ENCODE measurements at regions not wholly inside any gene's neighbourhood (a gene's known extent, or its start where the extent isn't known, plus 50 kb on each side); places are given as distances from the start of the nearest gene placed in this dataset.
"Not testable (repeated sequence)": the region's sequence is repeated elsewhere in the genome, so short reads cannot be mapped to it uniquely, and the experiment has no call there.

- Histone ChIP-seq H3K9ac (ENCODE audit: low read length) (no peak overlapping the region), H3K36me3 (replicated peaks in 1 of 2; ENCODE audit: control extremely low read depth in 1 of 2, control insufficient read depth in 1 of 2, extremely low read depth in 1 of 2, insufficient read depth in 2 of 2, low read length in 1 of 2) (no peaks in the 10 kb centered on the region), H3K27me3 (replicated peaks in 1 of 4; ENCODE audit: control extremely low read depth in 1 of 4, control insufficient read depth in 3 of 4, insufficient read depth in 4 of 4, low read length in 3 of 4) (no peaks in the 10 kb centered on the region), H4K20me1 (ENCODE audit: control insufficient read depth, insufficient read depth, low read length, poor library complexity, severe bottlenecking) (no peaks in the 10 kb centered on the region), H3K79me2 (ENCODE audit: control insufficient read depth, insufficient read depth, low read length) (no peaks in the 10 kb centered on the region), H3K4me1 (ENCODE audit: control insufficient read depth in 2 of 2, insufficient read depth in 2 of 2, low read length in 2 of 2) (no peaks in the 10 kb centered on the region), H2AFZ (ENCODE audit: insufficient read depth, low read depth, low read length, poor library complexity, severe bottlenecking) (no peak overlapping the region), H3K4me3 (ENCODE audit: control extremely low read depth in 1 of 5, extremely low read depth in 1 of 5, insufficient read depth in 1 of 5, low read depth in 2 of 5, low read length in 4 of 5) (no peak overlapping the region), H3K9me3 (ENCODE audit: control extremely low read depth in 1 of 3, control insufficient read depth in 2 of 3, insufficient read depth in 1 of 3, low read length in 2 of 3) (peaks cover 0 to 17% (median 0%) of the 10 kb centered on the region in 3 donors), H3K27ac (ENCODE audit: low read length in 2 of 2) (no peak overlapping the region), H3K4me2 (replicated peaks; ENCODE audit: low read depth, low read length, poor library complexity, severe bottlenecking) (no peak overlapping the region)
- H3K27me3 Mint-ChIP-seq, result no peaks in the 10 kb centered on the region
- ATAC-seq (ENCODE audit: low read depth) (no peak), DNase-seq (no peak)
- POLR2A ChIA-PET, result no interaction called here
- peaks cover 3% of the 10 kb centered on the region for H3K9me3 Mint-ChIP-seq (ENCODE audit: insufficient read depth)
- CTCF ChIA-PET, result no interaction called here
- TF ChIP-seq CTCF (IDR thresholded peaks at IDR 0.05), result no peak
- no peak for TF ChIP-seq EZH2 (IDR thresholded peaks at IDR 0.05; ENCODE audit: borderline replicate concordance, insufficient read depth, low read depth, low read length, poor library complexity, severe bottlenecking)
- H3K4me1 Mint-ChIP-seq, result no peaks in the 10 kb centered on the region
- H3K4me3 Mint-ChIP-seq, result no peak overlapping the region
- H3K27ac Mint-ChIP-seq, result no peak overlapping the region
- intact Hi-C loops (cut with micrococcal nuclease), result no loop called here
- 92% methylated on average over 1 of the region's 2 CpGs for WGBS (ENCODE audit: insufficient coverage)
These were observed 1053.2 kb downstream of the REEP3 start for GRCh38 chr10:64574371-64574770.

- Mint-ChIP-seq H3K27me3 (no peaks in the 10 kb centered on the region), H3K9me3 (ENCODE audit: insufficient read depth) (peaks cover 3% of the 10 kb centered on the region), H3K4me3 (no peak overlapping the region), H3K4me1 (no peaks in the 10 kb centered on the region), H3K27ac (no peak overlapping the region)
- Histone ChIP-seq H3K9me3 (ENCODE audit: control extremely low read depth in 1 of 3, control insufficient read depth in 2 of 3, insufficient read depth in 1 of 3, low read length in 2 of 3) (peaks cover 0 to 17% (median 0%) of the 10 kb centered on the region in 3 donors), H2AFZ (ENCODE audit: insufficient read depth, low read depth, low read length, poor library complexity, severe bottlenecking) (no peak overlapping the region), H3K79me2 (ENCODE audit: control insufficient read depth, insufficient read depth, low read length) (no peaks in the 10 kb centered on the region), H3K4me3 (ENCODE audit: control extremely low read depth in 1 of 5, extremely low read depth in 1 of 5, insufficient read depth in 1 of 5, low read depth in 2 of 5, low read length in 4 of 5) (no peak overlapping the region), H3K4me1 (ENCODE audit: control insufficient read depth in 2 of 2, insufficient read depth in 2 of 2, low read length in 2 of 2) (no peaks in the 10 kb centered on the region), H3K27me3 (replicated peaks in 1 of 4; ENCODE audit: control extremely low read depth in 1 of 4, control insufficient read depth in 3 of 4, insufficient read depth in 4 of 4, low read length in 3 of 4) (no peaks in the 10 kb centered on the region), H3K27ac (ENCODE audit: low read length in 2 of 2) (no peak overlapping the region), H3K4me2 (replicated peaks; ENCODE audit: low read depth, low read length, poor library complexity, severe bottlenecking) (no peak overlapping the region), H3K9ac (ENCODE audit: low read length) (no peak overlapping the region), H4K20me1 (ENCODE audit: control insufficient read depth, insufficient read depth, low read length, poor library complexity, severe bottlenecking) (no peaks in the 10 kb centered on the region), H3K36me3 (replicated peaks in 1 of 2; ENCODE audit: control extremely low read depth in 1 of 2, control insufficient read depth in 1 of 2, extremely low read depth in 1 of 2, insufficient read depth in 2 of 2, low read length in 1 of 2) (no peaks in the 10 kb centered on the region)
- CTCF ChIA-PET, result no interaction called here
- WGBS (ENCODE audit: insufficient coverage), result 88% methylated on average over 10 of the region's 10 CpGs
- TF ChIP-seq CTCF (IDR thresholded peaks at IDR 0.05) (no peak), EZH2 (IDR thresholded peaks at IDR 0.05; ENCODE audit: borderline replicate concordance, insufficient read depth, low read depth, low read length, poor library complexity, severe bottlenecking) (no peak)
- ATAC-seq (ENCODE audit: low read depth) (no peak), DNase-seq (no peak)
- intact Hi-C loops (cut with micrococcal nuclease), result no loop called here
- POLR2A ChIA-PET, result no interaction called here
These were observed 1055.3 kb downstream of the REEP3 start for GRCh38 chr10:64576497-64576896.

GRCh38 chr10:64578757-64579156, 1057.6 kb downstream of the REEP3 start:
- not testable (repeated sequence) for H3K4me3 ChIP-seq (ENCODE audit: control extremely low read depth in 1 of 5, extremely low read depth in 1 of 5, insufficient read depth in 1 of 5, low read depth in 2 of 5, low read length in 4 of 5); H3K4me1 Mint-ChIP-seq
- WGBS (ENCODE audit: insufficient coverage), result 100% methylated on average over 1 of the region's 6 CpGs

More at GRCh38 chr10:64578757-64579156, 1057.6 kb downstream of the REEP3 start:
- H3K4me3 Mint-ChIP-seq; intact Hi-C loops (cut with micrococcal nuclease); H3K4me1 ChIP-seq (ENCODE audit: control insufficient read depth in 2 of 2, insufficient read depth in 2 of 2, low read length in 2 of 2); ATAC-seq (ENCODE audit: low read depth); H3K27ac Mint-ChIP-seq; CTCF ChIA-PET; H3K27me3 Mint-ChIP-seq; H3K79me2 ChIP-seq (ENCODE audit: control insufficient read depth, insufficient read depth, low read length); H3K27me3 ChIP-seq (replicated peaks in 1 of 4; ENCODE audit: control extremely low read depth in 1 of 4, control insufficient read depth in 3 of 4, insufficient read depth in 4 of 4, low read length in 3 of 4); DNase-seq; H3K27ac ChIP-seq (ENCODE audit: low read length in 2 of 2); POLR2A ChIA-PET; H4K20me1 ChIP-seq (ENCODE audit: control insufficient read depth, insufficient read depth, low read length, poor library complexity, severe bottlenecking); H3K9ac ChIP-seq (ENCODE audit: low read length); H3K4me2 ChIP-seq (replicated peaks; ENCODE audit: low read depth, low read length, poor library complexity, severe bottlenecking); H2AFZ ChIP-seq (ENCODE audit: insufficient read depth, low read depth, low read length, poor library complexity, severe bottlenecking); H3K36me3 ChIP-seq (replicated peaks in 1 of 2; ENCODE audit: control extremely low read depth in 1 of 2, control insufficient read depth in 1 of 2, extremely low read depth in 1 of 2, insufficient read depth in 2 of 2, low read length in 1 of 2): not testable (repeated sequence)
- H3K9me3 ChIP-seq (ENCODE audit: control extremely low read depth in 1 of 3, control insufficient read depth in 2 of 3, insufficient read depth in 1 of 3, low read length in 2 of 3), result peaks cover 0 to 17% (median 0%) of the 10 kb centered on the region in 3 donors
- peaks cover 11% of the 10 kb centered on the region for H3K9me3 Mint-ChIP-seq (ENCODE audit: insufficient read depth)

Data from B cell (primary cell).